HL-60 (cell line): ENCODE measurements at regions not wholly inside any gene's neighbourhood (a gene's known extent, or its start where the extent isn't known, plus 50 kb on each side); places are given as distances from the start of the nearest gene placed in this dataset.

Experiments used
- SPI1 ChIP-seq: IDR thresholded peaks from 2 replicates; pipeline ENCODE4 v1.6.1; 2012; ENCODE audit warnings: low read depth, mild to moderate bottlenecking, borderline replicate concordance
- TF ChIP-seq, protein P1 (sequence below): IDR thresholded peaks from one replicate; pipeline ENCODE4 v1.5.1; 2011; ENCODE audit warnings: low read length, control low read depth, inconsistent platforms; ENCODE audit not compliant: insufficient read depth
- TF ChIP-seq, protein P2 (sequence below): IDR thresholded peaks from 2 replicates; pipeline ENCODE4 v1.6.1; 2012; ENCODE audit warnings: low read depth; ENCODE audit not compliant: insufficient replicate concordance

DNA sequence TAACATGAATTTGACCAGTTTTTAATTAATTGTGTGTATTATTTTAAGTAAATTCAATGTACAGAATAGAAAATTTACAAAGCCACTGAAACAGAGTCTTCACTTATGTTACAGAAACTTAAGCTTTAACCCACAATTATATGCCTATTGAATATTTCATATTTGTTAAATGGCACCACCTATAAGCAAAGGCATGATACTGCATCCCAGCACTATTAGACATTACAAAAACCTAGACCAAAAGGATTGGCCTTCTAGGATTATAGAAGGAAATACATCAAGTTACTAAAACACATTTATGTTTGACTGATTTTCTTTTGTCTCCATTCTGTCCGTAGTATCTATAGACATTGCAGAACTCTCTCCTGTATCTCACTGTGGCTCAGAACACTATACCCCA is 578.1 kb downstream of the AJAP1 start:
- TF ChIP-seq, protein P1, sequence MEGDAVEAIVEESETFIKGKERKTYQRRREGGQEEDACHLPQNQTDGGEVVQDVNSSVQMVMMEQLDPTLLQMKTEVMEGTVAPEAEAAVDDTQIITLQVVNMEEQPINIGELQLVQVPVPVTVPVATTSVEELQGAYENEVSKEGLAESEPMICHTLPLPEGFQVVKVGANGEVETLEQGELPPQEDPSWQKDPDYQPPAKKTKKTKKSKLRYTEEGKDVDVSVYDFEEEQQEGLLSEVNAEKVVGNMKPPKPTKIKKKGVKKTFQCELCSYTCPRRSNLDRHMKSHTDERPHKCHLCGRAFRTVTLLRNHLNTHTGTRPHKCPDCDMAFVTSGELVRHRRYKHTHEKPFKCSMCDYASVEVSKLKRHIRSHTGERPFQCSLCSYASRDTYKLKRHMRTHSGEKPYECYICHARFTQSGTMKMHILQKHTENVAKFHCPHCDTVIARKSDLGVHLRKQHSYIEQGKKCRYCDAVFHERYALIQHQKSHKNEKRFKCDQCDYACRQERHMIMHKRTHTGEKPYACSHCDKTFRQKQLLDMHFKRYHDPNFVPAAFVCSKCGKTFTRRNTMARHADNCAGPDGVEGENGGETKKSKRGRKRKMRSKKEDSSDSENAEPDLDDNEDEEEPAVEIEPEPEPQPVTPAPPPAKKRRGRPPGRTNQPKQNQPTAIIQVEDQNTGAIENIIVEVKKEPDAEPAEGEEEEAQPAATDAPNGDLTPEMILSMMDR = no peak
- TF ChIP-seq, protein P2, sequence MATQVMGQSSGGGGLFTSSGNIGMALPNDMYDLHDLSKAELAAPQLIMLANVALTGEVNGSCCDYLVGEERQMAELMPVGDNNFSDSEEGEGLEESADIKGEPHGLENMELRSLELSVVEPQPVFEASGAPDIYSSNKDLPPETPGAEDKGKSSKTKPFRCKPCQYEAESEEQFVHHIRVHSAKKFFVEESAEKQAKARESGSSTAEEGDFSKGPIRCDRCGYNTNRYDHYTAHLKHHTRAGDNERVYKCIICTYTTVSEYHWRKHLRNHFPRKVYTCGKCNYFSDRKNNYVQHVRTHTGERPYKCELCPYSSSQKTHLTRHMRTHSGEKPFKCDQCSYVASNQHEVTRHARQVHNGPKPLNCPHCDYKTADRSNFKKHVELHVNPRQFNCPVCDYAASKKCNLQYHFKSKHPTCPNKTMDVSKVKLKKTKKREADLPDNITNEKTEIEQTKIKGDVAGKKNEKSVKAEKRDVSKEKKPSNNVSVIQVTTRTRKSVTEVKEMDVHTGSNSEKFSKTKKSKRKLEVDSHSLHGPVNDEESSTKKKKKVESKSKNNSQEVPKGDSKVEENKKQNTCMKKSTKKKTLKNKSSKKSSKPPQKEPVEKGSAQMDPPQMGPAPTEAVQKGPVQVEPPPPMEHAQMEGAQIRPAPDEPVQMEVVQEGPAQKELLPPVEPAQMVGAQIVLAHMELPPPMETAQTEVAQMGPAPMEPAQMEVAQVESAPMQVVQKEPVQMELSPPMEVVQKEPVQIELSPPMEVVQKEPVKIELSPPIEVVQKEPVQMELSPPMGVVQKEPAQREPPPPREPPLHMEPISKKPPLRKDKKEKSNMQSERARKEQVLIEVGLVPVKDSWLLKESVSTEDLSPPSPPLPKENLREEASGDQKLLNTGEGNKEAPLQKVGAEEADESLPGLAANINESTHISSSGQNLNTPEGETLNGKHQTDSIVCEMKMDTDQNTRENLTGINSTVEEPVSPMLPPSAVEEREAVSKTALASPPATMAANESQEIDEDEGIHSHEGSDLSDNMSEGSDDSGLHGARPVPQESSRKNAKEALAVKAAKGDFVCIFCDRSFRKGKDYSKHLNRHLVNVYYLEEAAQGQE = no peak
- no peak for TF ChIP-seq SPI1
